ENCODE measurements at regions not wholly inside any gene's neighbourhood (a gene's known extent, or its start where the extent isn't known, plus 50 kb on each side); places are given as distances from the start of the nearest gene placed in this dataset.

DNA sequence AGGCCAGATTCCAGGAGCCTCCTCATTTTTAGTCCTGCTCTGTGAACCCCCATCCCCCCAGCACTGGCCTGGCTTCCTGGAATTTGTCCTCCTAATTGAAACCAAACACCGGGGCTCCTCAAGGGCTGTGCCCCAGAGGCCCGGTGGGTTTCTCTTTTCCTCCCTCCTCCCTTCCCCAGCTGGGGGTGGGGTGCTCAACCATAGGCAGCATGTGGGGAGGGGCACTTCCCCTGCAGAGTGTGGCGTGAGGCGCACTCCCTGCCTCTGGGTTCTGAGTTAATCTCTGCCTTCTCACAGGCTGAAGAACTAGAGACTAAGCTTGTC lies 67.5 kb upstream of the ACOT11 start:
- Histone ChIP-seq H3K4me1 (ENCODE audit: insufficient read depth) (no peaks in the 10 kb centered on the region), H3K36me3 (ENCODE audit: low read depth) (no peaks in the 10 kb centered on the region), H3K79me2 (ENCODE audit: insufficient read depth) (no peaks in the 10 kb centered on the region), H3K4me3 (no peak overlapping the region), H3K9me2 (ENCODE audit: insufficient read depth) (no peaks in the 10 kb centered on the region), H3K4me2 (ENCODE audit: unreplicated experiment) (no peak overlapping the region), H4K20me1 (ENCODE audit: insufficient read depth) (no peaks in the 10 kb centered on the region), H3K9me3 (ENCODE audit: low read depth) (no peaks in the 10 kb centered on the region), H3K27me3 (replicated peaks; ENCODE audit: insufficient read depth) (no peaks in the 10 kb centered on the region), H3K9ac (no peak overlapping the region), H3F3A (ENCODE audit: insufficient read depth) (no peaks in the 10 kb centered on the region), H2AFZ (no peak overlapping the region), H3K27ac (no peak overlapping the region)
- 47 to 55% methylated on average over 4 of the region's 4 CpGs for WGBS, 2 experiments (ENCODE audit: low coverage in 1 of 2, low lambda C conversion rate in 2 of 2, missing lambda C conversion rate in 2 of 2)
- TF ChIP-seq EZH2 (IDR thresholded peaks at IDR 0.05; ENCODE audit: insufficient read depth, poor library complexity, severe bottlenecking), result no peak
- TF ChIP-seq EZH2phosphoT487 (IDR thresholded peaks at IDR 0.05; ENCODE audit: insufficient read depth, low read depth), result no peak
- no peak for DNase-seq
- in situ Hi-C loops (cut with MboI), result loop anchor here (25.0 kb wide), 1 partner anchor 368 kb away; no protein-coding TSS in a partner anchor

DNA sequence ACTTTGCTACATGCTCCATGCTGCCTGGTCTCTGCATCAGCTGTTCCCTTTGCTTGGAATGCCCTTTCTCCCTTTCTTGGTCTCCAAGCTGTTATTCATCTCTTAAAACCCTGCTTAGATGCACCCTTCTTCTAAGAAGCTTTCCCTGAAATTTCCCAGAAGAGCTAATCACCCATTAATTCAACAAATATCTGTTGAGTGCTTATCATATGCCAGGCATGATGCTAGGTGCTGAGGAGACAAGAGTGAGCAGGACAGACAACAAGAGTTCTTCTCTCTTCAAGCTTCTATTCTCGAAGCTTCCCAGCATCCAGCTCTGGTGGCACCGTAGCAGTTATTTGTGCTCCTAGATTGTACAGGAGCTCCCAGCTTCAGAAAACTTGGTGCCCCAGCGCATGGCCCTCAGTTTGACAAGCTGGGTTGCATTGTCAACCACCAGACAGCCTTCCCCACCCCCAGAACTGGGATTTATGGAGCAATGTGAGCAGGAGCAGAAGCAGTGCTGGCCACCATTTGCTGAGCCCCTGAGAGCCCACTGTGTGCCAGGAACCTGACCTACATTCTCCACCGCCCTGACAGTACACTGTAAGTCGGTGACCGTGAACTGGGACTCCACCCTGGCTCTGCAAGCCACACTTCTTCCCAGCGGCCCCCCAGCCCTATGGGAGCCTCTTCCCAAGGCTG lies 68.0 kb upstream of the ACOT11 start:
- Histone ChIP-seq H3K4me2 (ENCODE audit: unreplicated experiment) (no peak overlapping the region), H3K9ac (no peak overlapping the region), H3K9me2 (ENCODE audit: insufficient read depth) (no peaks in the 10 kb centered on the region), H3K27ac (no peak overlapping the region), H3K4me1 (ENCODE audit: insufficient read depth) (no peaks in the 10 kb centered on the region), H3F3A (ENCODE audit: insufficient read depth) (no peaks in the 10 kb centered on the region), H3K4me3 (no peak overlapping the region), H3K79me2 (ENCODE audit: insufficient read depth) (no peaks in the 10 kb centered on the region), H3K9me3 (ENCODE audit: low read depth) (no peaks in the 10 kb centered on the region), H4K20me1 (ENCODE audit: insufficient read depth) (no peaks in the 10 kb centered on the region), H3K27me3 (replicated peaks; ENCODE audit: insufficient read depth) (0 out of 2 replicates have a peak, but pooled peaks cover 4% of the 10 kb centered on the region), H3K36me3 (ENCODE audit: low read depth) (no peaks in the 10 kb centered on the region), H2AFZ (no peak overlapping the region)
- DNase-seq, result no peak
- in situ Hi-C loops (cut with MboI), result loop anchor here (25.0 kb wide), 1 partner anchor 368 kb away; no protein-coding TSS in a partner anchor
- no peak for TF ChIP-seq EZH2phosphoT487 (IDR thresholded peaks at IDR 0.05; ENCODE audit: insufficient read depth, low read depth)
- no peak for TF ChIP-seq EZH2 (IDR thresholded peaks at IDR 0.05; ENCODE audit: insufficient read depth, poor library complexity, severe bottlenecking)
- 77 to 83% methylated on average over 7 of the region's 7 CpGs for WGBS, 2 experiments (ENCODE audit: low coverage in 1 of 2, low lambda C conversion rate in 2 of 2, missing lambda C conversion rate in 2 of 2)

DNA sequence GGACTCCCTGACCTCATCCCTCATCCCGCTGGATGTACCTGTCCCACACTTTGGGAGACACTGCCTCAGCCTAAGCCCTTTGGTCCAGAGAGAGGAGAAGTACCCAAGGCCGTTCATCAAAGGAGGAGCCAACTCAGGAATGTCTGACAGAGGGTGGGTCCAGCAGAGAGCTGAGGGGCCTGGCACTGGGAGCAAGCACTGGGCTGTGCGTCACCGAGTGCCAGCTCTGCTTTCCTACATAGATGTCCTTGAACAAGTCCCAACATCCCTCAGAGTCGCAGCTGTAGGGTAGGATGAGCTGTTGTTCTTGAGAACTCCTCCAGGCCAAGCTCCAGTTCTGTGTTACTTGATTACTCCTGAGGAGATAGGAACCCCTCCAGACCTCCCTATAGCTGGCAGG lies 68.8 kb upstream of the ACOT11 start:
- WGBS, 2 experiments (ENCODE audit: low coverage in 1 of 2, low lambda C conversion rate in 2 of 2, missing lambda C conversion rate in 2 of 2), result 82 to 84% methylated on average over 5 of the region's 5 CpGs
- in situ Hi-C loops (cut with MboI), result loop anchor here (25.0 kb wide), 1 partner anchor 367 kb away; no protein-coding TSS in a partner anchor
- Histone ChIP-seq H4K20me1 (ENCODE audit: insufficient read depth) (no peaks in the 10 kb centered on the region), H3K4me3 (no peak overlapping the region), H3K79me2 (ENCODE audit: insufficient read depth) (no peaks in the 10 kb centered on the region), H3K9me3 (ENCODE audit: low read depth) (no peaks in the 10 kb centered on the region), H2AFZ (no peak overlapping the region), H3K9me2 (ENCODE audit: insufficient read depth) (no peaks in the 10 kb centered on the region), H3K36me3 (ENCODE audit: low read depth) (no peaks in the 10 kb centered on the region), H3K4me1 (ENCODE audit: insufficient read depth) (no peaks in the 10 kb centered on the region), H3K4me2 (ENCODE audit: unreplicated experiment) (no peak overlapping the region), H3K27me3 (replicated peaks; ENCODE audit: insufficient read depth) (peaks cover 12% of the 10 kb centered on the region; the same call in 1 of the 2 replicates), H3K27ac (no peak overlapping the region), H3F3A (ENCODE audit: insufficient read depth) (no peaks in the 10 kb centered on the region), H3K9ac (no peak overlapping the region)
- DNase-seq, result no peak
- TF ChIP-seq EZH2 (IDR thresholded peaks at IDR 0.05; ENCODE audit: insufficient read depth, poor library complexity, severe bottlenecking) (no peak), EZH2phosphoT487 (IDR thresholded peaks at IDR 0.05; ENCODE audit: insufficient read depth, low read depth) (no peak)

DNA sequence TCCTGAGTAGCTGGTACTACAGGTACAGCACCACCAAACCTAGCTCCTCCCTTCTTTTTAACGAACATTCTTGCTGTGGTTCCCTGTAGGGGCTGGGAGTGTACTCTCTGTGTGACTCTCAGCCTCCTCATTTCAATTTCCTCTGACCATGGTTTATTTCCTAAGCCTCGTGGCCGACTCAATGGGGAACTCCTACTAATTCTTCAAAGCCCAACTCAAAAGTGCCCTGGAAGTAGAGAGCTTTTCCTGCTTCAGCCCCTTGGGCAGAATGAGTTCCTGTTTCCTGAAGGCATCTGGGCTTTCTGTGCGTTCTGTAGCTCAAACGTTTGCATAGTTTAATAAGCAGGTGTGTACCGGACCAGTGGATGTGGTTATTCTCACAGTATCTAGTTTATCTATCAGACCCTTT lies 70.9 kb upstream of the ACOT11 start:
- TF ChIP-seq EZH2 (IDR thresholded peaks at IDR 0.05; ENCODE audit: insufficient read depth, poor library complexity, severe bottlenecking), result no peak
- TF ChIP-seq EZH2phosphoT487 (IDR thresholded peaks at IDR 0.05; ENCODE audit: insufficient read depth, low read depth), result no peak
- Histone ChIP-seq H3K27me3 (replicated peaks; ENCODE audit: insufficient read depth) (peaks cover 14% of the 10 kb centered on the region; the same call in 1 of the 2 replicates), H3K4me3 (no peak overlapping the region), H3K9ac (no peak overlapping the region), H3K4me2 (ENCODE audit: unreplicated experiment) (no peak overlapping the region), H3K4me1 (ENCODE audit: insufficient read depth) (no peaks in the 10 kb centered on the region), H2AFZ (no peak overlapping the region), H4K20me1 (ENCODE audit: insufficient read depth) (no peaks in the 10 kb centered on the region), H3K36me3 (ENCODE audit: low read depth) (no peaks in the 10 kb centered on the region), H3K79me2 (ENCODE audit: insufficient read depth) (no peaks in the 10 kb centered on the region), H3K9me2 (ENCODE audit: insufficient read depth) (no peaks in the 10 kb centered on the region), H3F3A (ENCODE audit: insufficient read depth) (no peaks in the 10 kb centered on the region), H3K27ac (no peak overlapping the region), H3K9me3 (ENCODE audit: low read depth) (no peaks in the 10 kb centered on the region)
- in situ Hi-C loops (cut with MboI), result loop anchor here (25.0 kb wide), 1 partner anchor 365 kb away; no protein-coding TSS in a partner anchor
- 93 to 97% methylated on average over 6 of the region's 6 CpGs for WGBS, 2 experiments (ENCODE audit: low coverage in 1 of 2, low lambda C conversion rate in 2 of 2, missing lambda C conversion rate in 2 of 2)
- no peak for DNase-seq

All from GM23248 (cell line).